ENCODE measurements at regions not wholly inside any gene's neighbourhood (a gene's known extent, or its start where the extent isn't known, plus 50 kb on each side); places are given as distances from the start of the nearest gene placed in this dataset.

- Histone ChIP-seq H3K18ac (ENCODE audit: insufficient read length, low read depth, low read length) (no peak overlapping the region), H2BK15ac (ENCODE audit: low read depth, low read length) (no peak overlapping the region), H4K91ac (ENCODE audit: insufficient read length, low read depth, low read length) (no peak overlapping the region), H3K9me3 (ENCODE audit: control insufficient read depth, low read depth, low read length) (no peaks in the 10 kb centered on the region), H3K79me1 (ENCODE audit: insufficient read depth, low read depth, low read length, poor library complexity, severe bottlenecking) (no peaks in the 10 kb centered on the region), H4K8ac (replicated peaks; ENCODE audit: insufficient read length, low read depth, low read length) (no peak overlapping the region), H4K5ac (ENCODE audit: insufficient read length, low read depth, low read length) (no peak overlapping the region), H2AFZ (ENCODE audit: low read length) (no peak overlapping the region), H2BK5ac (ENCODE audit: insufficient read length, low read length) (no peak overlapping the region), H3T11ph (ENCODE audit: low read length) (no peak overlapping the region), H3K23me2 (ENCODE audit: insufficient read length, low read depth, low read length, poor library complexity, severe bottlenecking) (no peaks in the 10 kb centered on the region), H2BK120ac (ENCODE audit: low read depth, low read length, poor library complexity, severe bottlenecking) (no peak overlapping the region), H3K4ac (ENCODE audit: low read depth, low read length) (no peak overlapping the region), H3K27me3 (ENCODE audit: insufficient read depth, low read length) (no peaks in the 10 kb centered on the region), H3K9ac (ENCODE audit: extremely low read depth, insufficient read length, low read length) (no peak overlapping the region), H3K56ac (ENCODE audit: insufficient read length, low read depth, low read length) (no peak overlapping the region), H2AK5ac (ENCODE audit: insufficient read length, low read length) (no peak overlapping the region), H3K23ac (ENCODE audit: insufficient read length, low read depth, low read length) (no peak overlapping the region), H3K27ac (ENCODE audit: insufficient read length, low read depth, low read length) (no peak overlapping the region), H2BK12ac (ENCODE audit: insufficient read length, low read depth, low read length) (no peak overlapping the region), H3K14ac (ENCODE audit: insufficient read depth, low read length) (no peak overlapping the region), H2BK20ac (ENCODE audit: low read depth, low read length, poor library complexity, severe bottlenecking) (no peak overlapping the region), H3K4me2 (ENCODE audit: insufficient read depth, insufficient read length, low read length) (no peak overlapping the region), H3K4me1 (ENCODE audit: insufficient read depth, low read length) (no peaks in the 10 kb centered on the region), H4K20me1 (ENCODE audit: control insufficient read depth, insufficient read depth, insufficient read length) (no peaks in the 10 kb centered on the region), H3K79me2 (ENCODE audit: insufficient read depth, low read length) (no peaks in the 10 kb centered on the region)
- peaks cover 0 to 2% of the 10 kb centered on the region in 2 experiments; a peak in 2 of 5 replicates for H3K9me3 Mint-ChIP-seq
- WGBS (ENCODE audit: extremely low coverage, insufficient read length, low lambda C conversion rate) = no CpG with 5 or more reads among the region's 6 CpGs
- H3K36me3 Mint-ChIP-seq (ENCODE audit: insufficient read depth in 1 of 3, low read depth in 3 of 3) = no peaks in the 10 kb centered on the region
- H3K4me1 Mint-ChIP-seq = no peaks in the 10 kb centered on the region
- no peaks in the 10 kb centered on the region for H3K27me3 Mint-ChIP-seq (ENCODE audit: low read depth)
- H3K4me3 Mint-ChIP-seq = no peak overlapping the region
- no peak for DNase-seq
- no peak overlapping the region for H3K27ac Mint-ChIP-seq
- no peak for TF ChIP-seq CTCF (conservative IDR thresholded peaks at IDR 0.05)
Measured at GRCh38 chr5:22988937-22989336, 135.8 kb upstream of the CDH12 start.

Data from H9 (cell line).